K562 (cell line): ENCODE measurements at regions not wholly inside any gene's neighbourhood (a gene's known extent, or its start where the extent isn't known, plus 50 kb on each side); places are given as distances from the start of the nearest gene placed in this dataset.

Source experiments
- CBFA2T3 ChIP-seq: fragments of 450-650 bp; IDR thresholded peaks from 2 replicates; pipeline ENCODE4 v1.6.1; 2017
- HOXB6 ChIP-seq: fragments of 250-450 bp; sonication (Bioruptor Pico); IDR thresholded peaks from 2 replicates; pipeline ENCODE4 v1.5.1; 2022; ENCODE audit warnings: mild to moderate bottlenecking, borderline replicate concordance
- NBN ChIP-seq: fragments of 450-650 bp; IDR thresholded peaks from 2 replicates; pipeline ENCODE4 v1.6.1; 2016; ENCODE audit warnings: low read depth, mild to moderate bottlenecking
- RNF2 ChIP-seq: sonication (generic); IDR thresholded peaks from 2 replicates; pipeline ENCODE4 v1.6.1; 2016
- SRSF3 ChIP-seq: fragments of 200-400 bp; formaldehyde crosslinking; IDR thresholded peaks from 2 replicates; pipeline ENCODE4 v1.6.1; 2016; ENCODE audit warnings: mild to moderate bottlenecking, low read length, moderate library complexity; ENCODE audit not compliant: insufficient read depth
- ZNF347 ChIP-seq: fragments of 450-650 bp; formaldehyde crosslinking; IDR thresholded peaks from 2 replicates; pipeline ENCODE4 v1.4.0; 2020; ENCODE audit warnings: low read depth, mild to moderate bottlenecking, moderate library complexity
- TF ChIP-seq, protein P1 (sequence below), 3 experiments: fragments of 200-800 bp in 1 of 3; fragments of 250-450 bp in 1 of 3; fragments of 450-650 bp in 1 of 3; sonication (Bioruptor Pico) in 1 of 3; sonication (Bioruptor generic) in 1 of 3; formaldehyde crosslinking in 1 of 3; IDR thresholded peaks; 2 replicates each; pipeline versions ENCODE4 v1.6.1 to v1.8.0; 2016 to 2022; ENCODE audit warnings: mild to moderate bottlenecking in 2 of 3, missing genetic modification characterization in 2 of 3, missing compliant biosample characterization in 1 of 3, moderate library complexity in 1 of 3

DNA sequence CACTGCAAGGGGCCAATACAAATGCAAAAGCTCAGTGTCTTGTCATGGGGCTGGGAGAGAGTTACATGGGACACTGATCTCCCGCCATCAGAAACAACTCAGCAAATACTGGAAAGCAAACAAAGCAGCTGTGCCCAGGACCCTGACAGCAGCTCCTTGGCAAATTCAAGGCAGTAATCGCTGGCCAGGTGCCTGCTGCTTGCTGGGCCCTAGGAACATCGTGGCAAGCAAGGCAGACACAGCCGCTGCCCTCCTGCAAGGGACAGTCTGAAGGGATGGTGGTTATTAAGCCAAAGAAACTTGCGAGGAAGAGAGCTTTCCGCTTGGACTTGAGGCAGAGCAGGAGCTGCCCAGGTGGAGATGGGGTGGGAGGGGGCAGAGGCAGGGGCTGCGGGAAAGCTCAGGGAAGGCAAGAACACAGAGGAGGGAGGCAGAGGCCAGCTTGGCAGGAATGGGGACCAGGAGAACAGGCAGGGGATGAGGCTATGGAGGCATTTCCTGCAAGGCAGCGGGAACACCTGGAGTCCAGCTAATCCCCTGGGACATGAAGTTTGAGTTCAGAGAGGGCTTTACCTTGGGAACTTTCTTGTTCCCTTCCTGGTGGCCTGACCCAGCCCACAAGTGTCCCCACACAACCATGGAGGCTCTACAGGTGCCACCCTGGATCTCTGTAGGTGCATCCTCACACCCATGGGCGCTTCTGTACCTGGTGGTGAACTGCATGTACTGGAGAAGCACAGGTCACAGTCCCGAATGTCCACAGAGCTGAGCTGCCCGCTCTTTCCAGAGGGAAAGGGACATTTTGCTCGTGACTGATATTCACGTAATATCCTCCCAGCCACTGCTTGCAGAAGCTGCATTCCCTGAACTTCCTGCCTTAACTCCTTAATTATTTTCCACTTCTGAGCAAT, 78.7 kb upstream of the ATP2B2 start (continued):
- no peak for TF ChIP-seq CBFA2T3
- TF ChIP-seq ZNF347 (CRISPR knock-in tag): no peak
- TF ChIP-seq RNF2: no peak
- TF ChIP-seq NBN: no peak
- no peak for TF ChIP-seq SRSF3
- TF ChIP-seq, protein P1, sequence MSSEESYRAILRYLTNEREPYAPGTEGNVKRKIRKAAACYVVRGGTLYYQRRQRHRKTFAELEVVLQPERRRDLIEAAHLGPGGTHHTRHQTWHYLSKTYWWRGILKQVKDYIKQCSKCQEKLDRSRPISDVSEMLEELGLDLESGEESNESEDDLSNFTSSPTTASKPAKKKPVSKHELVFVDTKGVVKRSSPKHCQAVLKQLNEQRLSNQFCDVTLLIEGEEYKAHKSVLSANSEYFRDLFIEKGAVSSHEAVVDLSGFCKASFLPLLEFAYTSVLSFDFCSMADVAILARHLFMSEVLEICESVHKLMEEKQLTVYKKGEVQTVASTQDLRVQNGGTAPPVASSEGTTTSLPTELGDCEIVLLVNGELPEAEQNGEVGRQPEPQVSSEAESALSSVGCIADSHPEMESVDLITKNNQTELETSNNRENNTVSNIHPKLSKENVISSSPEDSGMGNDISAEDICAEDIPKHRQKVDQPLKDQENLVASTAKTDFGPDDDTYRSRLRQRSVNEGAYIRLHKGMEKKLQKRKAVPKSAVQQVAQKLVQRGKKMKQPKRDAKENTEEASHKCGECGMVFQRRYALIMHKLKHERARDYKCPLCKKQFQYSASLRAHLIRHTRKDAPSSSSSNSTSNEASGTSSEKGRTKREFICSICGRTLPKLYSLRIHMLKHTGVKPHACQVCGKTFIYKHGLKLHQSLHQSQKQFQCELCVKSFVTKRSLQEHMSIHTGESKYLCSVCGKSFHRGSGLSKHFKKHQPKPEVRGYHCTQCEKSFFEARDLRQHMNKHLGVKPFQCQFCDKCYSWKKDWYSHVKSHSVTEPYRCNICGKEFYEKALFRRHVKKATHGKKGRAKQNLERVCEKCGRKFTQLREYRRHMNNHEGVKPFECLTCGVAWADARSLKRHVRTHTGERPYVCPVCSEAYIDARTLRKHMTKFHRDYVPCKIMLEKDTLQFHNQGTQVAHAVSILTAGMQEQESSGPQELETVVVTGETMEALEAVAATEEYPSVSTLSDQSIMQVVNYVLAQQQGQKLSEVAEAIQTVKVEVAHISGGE (CRISPR knock-in tag; IDR thresholded peaks at IDR 0.05): no peak
- no peak for TF ChIP-seq HOXB6 (CRISPR knock-in tag)
- TF ChIP-seq, all 486 proteins: peak for 0
